GM12878 (cell line): ENCODE measurements at regions not wholly inside any gene's neighbourhood (a gene's known extent, or its start where the extent isn't known, plus 50 kb on each side); places are given as distances from the start of the nearest gene placed in this dataset.

ENCODE experiments used
- ATAC-seq: fragments of 200-7000 bp; cut with Tn5 transposase; 3 replicates; pipeline ENCODE4 v1.9.1; 2020; ENCODE audit warnings: mild to moderate bottlenecking, moderate library complexity
- BruUV-seq: library from RNA; stranded (reverse); fragments of 400-500 nt; replicated peaks from 2 replicates; lab custom pipeline; 2021; lab: Mats Ljungman, UMichigan
- CTCF ChIA-PET: fragments of 300-600 bp; sonication (Branson Sonifier 250); formaldehyde crosslinking; extraction: SDS; loops from one replicate; lab custom pipeline; 2021; ENCODE audit warnings: inconsistent platforms; lab: Yijun Ruan, JAX
- POLR2A ChIA-PET: fragments of 350-600 bp; formaldehyde crosslinking; extraction: SDS; loops from one replicate; lab custom pipeline; 2021; ENCODE audit warnings: inconsistent platforms; lab: Charles Lee
- RAD21 ChIA-PET: fragments of 300-600 bp; sonication (Branson Sonifier 250); formaldehyde crosslinking; loops from one replicate; lab custom pipeline; 2023; ENCODE audit warnings: antibody characterized with exemption; ENCODE audit not compliant: unreplicated experiment; lab: Charles Lee
- SMC1A ChIA-PET: fragments of 300-600 bp; sonication (Branson Sonifier 250); formaldehyde crosslinking; loops from one replicate; lab custom pipeline; 2023; ENCODE audit not compliant: unreplicated experiment, uncharacterized antibody; lab: Charles Lee
- DNase-seq: peaks from one replicate; pipeline ENCODE4 v3.0.0-alpha.2; 2011; ENCODE audit warnings: low read depth, low spot score
- FAIRE-seq: peaks from 3 replicates; lab custom pipeline; 2011; peaks lifted over from hg19 to GRCh38; lab: Jason Lieb, UNC
- H2AFZ ChIP-seq: 2 replicates; pipeline ENCODE4 v1.6.0; 2011; ENCODE audit warnings: low read depth, low read length, control low read depth; ENCODE audit not compliant: control insufficient read depth
- H3K27ac ChIP-seq: 2 replicates; pipeline ENCODE4 v1.5.1; 2011; ENCODE audit warnings: control low read depth; ENCODE audit not compliant: control insufficient read depth, insufficient read depth
- H3K27me3 ChIP-seq, 2 experiments: replicated peaks in 1 of 2; 2 replicates each; pipeline versions ENCODE4 v1.6.0 to v1.6.1; 2011; ENCODE audit warnings: low read length in 1 of 2; ENCODE audit not compliant: control insufficient read depth in 2 of 2, insufficient read depth in 2 of 2
- H3K36me3 ChIP-seq, 2 experiments: 2 replicates each; pipeline ENCODE4 v1.5.1; 2011; ENCODE audit warnings: low read length in 1 of 2; ENCODE audit not compliant: control insufficient read depth in 2 of 2, insufficient read depth in 2 of 2
- H3K4me1 ChIP-seq: 2 replicates; pipeline ENCODE4 v1.6.1; 2011; ENCODE audit warnings: mild to moderate bottlenecking, low read length, moderate library complexity, mixed read lengths; ENCODE audit not compliant: control insufficient read depth, insufficient read depth
- H3K4me2 ChIP-seq: 2 replicates; pipeline ENCODE4 v1.6.0; 2011; ENCODE audit warnings: control low read depth; ENCODE audit not compliant: control insufficient read depth, insufficient read depth
- H3K4me3 ChIP-seq: fragments of 200-600 bp; sonication (generic); 2 replicates; pipeline ENCODE4 v1.5.1; 2016
- H3K79me2 ChIP-seq: 2 replicates; pipeline ENCODE4 v1.6.0; 2011; ENCODE audit warnings: low read length; ENCODE audit not compliant: control insufficient read depth, insufficient read depth
- H3K9ac ChIP-seq: 2 replicates; pipeline ENCODE4 v1.8.0; 2011; ENCODE audit warnings: low read length, control low read depth, mixed read lengths; ENCODE audit not compliant: control insufficient read depth, insufficient read depth
- H3K9me3 ChIP-seq: replicated peaks from 3 replicates; pipeline ENCODE4 v1.5.1; 2011; ENCODE audit warnings: mild to moderate bottlenecking, low read length; ENCODE audit not compliant: control insufficient read depth, insufficient read depth
- H4K20me1 ChIP-seq: 2 replicates; pipeline ENCODE4 v1.6.0; 2011; ENCODE audit not compliant: control insufficient read depth, insufficient read depth
- BCL11A ChIP-seq: IDR thresholded peaks from 2 replicates; pipeline ENCODE4 v1.6.1; 2011; ENCODE audit warnings: low read depth, low read length
- ETV6 ChIP-seq, 2 experiments: fragments of 450-650 bp in 1 of 2; IDR thresholded peaks in 1 of 2; conservative IDR thresholded peaks in 1 of 2; 2 replicates each; pipeline ENCODE4 v1.6.1; 2014; ENCODE audit warnings: antibody characterized with exemption in 1 of 2, borderline replicate concordance in 1 of 2, low read depth in 1 of 2, mild to moderate bottlenecking in 1 of 2, moderate library complexity in 1 of 2
- HDAC2 ChIP-seq: fragments of 200-600 bp; sonication (generic); IDR thresholded peaks from 2 replicates; pipeline ENCODE4 v1.6.1; 2017
- LARP7 ChIP-seq: fragments of 450-650 bp; IDR thresholded peaks from 2 replicates; pipeline ENCODE4 v1.6.1; 2017; ENCODE audit warnings: mild to moderate bottlenecking
- MEF2B ChIP-seq: fragments of 450-650 bp; IDR thresholded peaks from 2 replicates; pipeline ENCODE4 v1.6.1; 2018; ENCODE audit warnings: mild to moderate bottlenecking, moderate library complexity; ENCODE audit not compliant: partially characterized antibody, poor library complexity, severe bottlenecking
- NR2C2 ChIP-seq: IDR thresholded peaks from 2 replicates; pipeline ENCODE4 v1.6.1; 2011; ENCODE audit warnings: borderline replicate concordance, low read depth; ENCODE audit not compliant: control insufficient read depth, insufficient read length
- POU2F2 ChIP-seq: IDR thresholded peaks from 3 replicates; pipeline ENCODE4 v1.6.1; 2011; ENCODE audit warnings: low read depth, mild to moderate bottlenecking, low read length, borderline replicate concordance
- RFX5 ChIP-seq: IDR thresholded peaks from 2 replicates; pipeline ENCODE4 v1.6.1; 2011; ENCODE audit warnings: low read depth, low read length, improper control_type of control experiment
- YBX1 ChIP-seq: fragments of 450-650 bp; IDR thresholded peaks from 2 replicates; pipeline ENCODE4 v1.6.1; 2016; ENCODE audit warnings: antibody characterized with exemption
- YY1 ChIP-seq: IDR thresholded peaks from 2 replicates; pipeline ENCODE4 v1.6.1; 2011; ENCODE audit warnings: low read depth, mild to moderate bottlenecking, low read length
- WGBS: methylation state at CpG from one replicate; pipeline ENCODE4 v1.1.6; 2016; ENCODE audit warnings: low lambda C conversion rate; ENCODE audit not compliant: insufficient replicate concordance, insufficient coverage; ENCODE audit errors: missing lambda C conversion rate; 5-methylcytosine and 5-hydroxymethylcytosine counted together
- in situ Hi-C: fragments of 300-500 bp; cut with MboI; formaldehyde crosslinking; loops from 9 replicates; pipeline ENCODE4 v1.14.3; 2018; ENCODE audit warnings: mixed read lengths
- intact Hi-C: fragments of 100-400 bp; cut with micrococcal nuclease; formaldehyde crosslinking; loops from one replicate; pipeline ENCODE4 v1.14.2; 2022; ENCODE audit not compliant: unreplicated experiment

- WGBS: 0% methylated on average over 3 of the region's 3 CpGs
- no peaks in the 10 kb centered on the region for H4K20me1 ChIP-seq
- in situ Hi-C loops: no loop called here
Measured at GRCh38 chr1:68696221-68696620, 199.3 kb upstream of the DEPDC1 start.

DNA sequence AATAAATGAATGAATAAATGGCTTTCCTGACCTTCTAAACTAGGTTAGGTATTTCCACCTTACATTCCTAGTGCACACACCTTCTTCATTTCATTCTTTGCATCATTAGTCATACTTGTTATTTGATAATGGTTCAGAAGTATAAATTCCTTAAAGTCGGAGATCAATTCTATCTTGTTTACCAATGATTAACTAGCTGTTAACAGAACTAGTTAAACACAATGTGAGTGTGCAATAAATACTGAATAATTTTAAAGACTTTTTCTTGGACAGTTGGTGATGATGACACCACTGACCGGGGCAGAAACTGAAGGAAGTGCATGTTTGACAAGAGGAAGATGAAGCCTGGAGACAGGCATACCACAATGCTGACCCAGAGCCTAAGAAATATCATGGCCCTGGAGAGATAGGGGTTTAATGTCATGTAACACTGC lies 207.1 kb upstream of the DEPDC1 start:
- ATAC-seq: no peak
- Histone ChIP-seq H3K9me3 (no peaks in the 10 kb centered on the region), H2AFZ (no peak overlapping the region), H3K4me1 (no peaks in the 10 kb centered on the region), H3K4me3 (no peak overlapping the region), H3K4me2 (no peak overlapping the region), H3K27me3 (no peaks in the 10 kb centered on the region), H4K20me1 (no peaks in the 10 kb centered on the region), H3K27ac (no peak overlapping the region), H3K9ac (no peak overlapping the region), H3K79me2 (no peaks in the 10 kb centered on the region), H3K36me3 (no peaks in the 10 kb centered on the region)
- FAIRE-seq: no peak
- ChIA-PET POLR2A (no interaction called here), SMC1A (no interaction called here), CTCF (no interaction called here), RAD21 (no interaction called here)
- intact Hi-C loops (no loop called here), in situ Hi-C loops (no loop called here)
- TF ChIP-seq YBX1 (no peak), BCL11A (no peak), RFX5 (no peak)
- no peak for DNase-seq
- no TSS peak for BruUV-seq
- WGBS: 0% methylated on average over 2 of the region's 2 CpGs

More at GRCh38 chr1:68696221-68696620, 199.3 kb upstream of the DEPDC1 start:
- ATAC-seq: no peak
- RAD21 ChIA-PET: no interaction called here
- Histone ChIP-seq H3K36me3 (no peaks in the 10 kb centered on the region), H3K27ac (no peak overlapping the region), H3K79me2 (no peaks in the 10 kb centered on the region), H3K4me1 (no peaks in the 10 kb centered on the region), H3K4me3 (no peak overlapping the region), H3K27me3 (no peaks in the 10 kb centered on the region), H3K9ac (no peak overlapping the region), H2AFZ (no peak overlapping the region), H3K4me2 (no peak overlapping the region)
- FAIRE-seq: no peak
- SMC1A ChIA-PET: no interaction called here
- POLR2A ChIA-PET: no interaction called here
- no TSS peak for BruUV-seq
- DNase-seq: no peak
- intact Hi-C loops: no loop called here
- TF ChIP-seq POU2F2 (no peak), LARP7 (no peak), ETV6 (conservative IDR thresholded peaks at IDR 0.05 in 1 of 2, IDR thresholded peaks at IDR 0.05 in 1 of 2; ENCODE audit: borderline replicate concordance in 1 of 2, low read depth in 1 of 2) (no peak), MEF2B (no peak), NR2C2 (no peak), YY1 (no peak), HDAC2 (no peak)
- TF ChIP-seq, all 136 proteins: peak for 0
- H3K9me3 ChIP-seq: no peaks in the 10 kb centered on the region
- CTCF ChIA-PET: interaction anchor here (1.1 kb wide), 1 partner anchor 16 kb away, joined by 4 read pairs; no protein-coding TSS in a partner anchor
